WTC11 (cell line): ENCODE measurements at regions not wholly inside any gene's neighbourhood (a gene's known extent, or its start where the extent isn't known, plus 50 kb on each side); places are given as distances from the start of the nearest gene placed in this dataset.

ENCODE experiments used
- ATAC-seq: fragments of 200-7000 bp; cut with Tn5 transposase; 2 replicates; pipeline ENCODE4 v1.10.0; 2021; ENCODE audit warnings: mild to moderate bottlenecking, moderate library complexity
- CTCF ChIA-PET: fragments of 300-600 bp; sonication (Branson Sonifier 250); formaldehyde crosslinking; loops from one replicate; lab custom pipeline; 2021; ENCODE audit warnings: antibody characterized with exemption; lab: Charles Lee
- POLR2A ChIA-PET: fragments of 350-600 bp; sonication (Branson Sonifier 250); formaldehyde crosslinking; loops from one replicate; lab custom pipeline; 2021; ENCODE audit warnings: antibody characterized with exemption; lab: Charles Lee
- DNase-seq: peaks from one replicate; pipeline ENCODE4 v3.0.0; 2021; ENCODE audit warnings: low spot score
- H3K27ac Mint-ChIP-seq: 2 replicates; pipeline ENCODE4 v1.8.0; 2021; ENCODE audit warnings: mixed read lengths
- H3K27me3 Mint-ChIP-seq: 2 replicates; pipeline ENCODE4 v1.8.0; 2021; ENCODE audit warnings: low read depth, mild to moderate bottlenecking, moderate library complexity, mixed read lengths
- H3K36me3 Mint-ChIP-seq: 2 replicates; pipeline ENCODE4 v1.8.0; 2021; ENCODE audit warnings: mixed read lengths
- H3K4me1 Mint-ChIP-seq: 2 replicates; pipeline ENCODE4 v1.8.0; 2022; ENCODE audit warnings: mixed read lengths
- H3K4me3 Mint-ChIP-seq: 2 replicates; pipeline ENCODE4 v1.8.0; 2021; ENCODE audit warnings: mild to moderate bottlenecking, moderate library complexity, mixed read lengths
- H3K9me3 Mint-ChIP-seq: 2 replicates; pipeline ENCODE4 v1.8.0; 2021; ENCODE audit warnings: mixed read lengths
- AFF4 ChIP-seq: sonication (generic); formaldehyde crosslinking; IDR thresholded peaks from 2 replicates; pipeline ENCODE4 v1.8.1; 2023; ENCODE audit warnings: mild to moderate bottlenecking, missing genetic modification reagents, borderline replicate concordance
- ARID4B ChIP-seq: sonication (generic); formaldehyde crosslinking; IDR thresholded peaks from 2 replicates; pipeline ENCODE4 v1.8.0; 2023; ENCODE audit warnings: missing genetic modification reagents, mild to moderate bottlenecking, borderline replicate concordance
- CBFB ChIP-seq: sonication (generic); formaldehyde crosslinking; IDR thresholded peaks from 2 replicates; pipeline ENCODE4 v1.8.1; 2022; ENCODE audit warnings: mild to moderate bottlenecking, low read depth, missing genetic modification reagents
- CREB1 ChIP-seq: sonication (generic); formaldehyde crosslinking; IDR thresholded peaks from 2 replicates; pipeline ENCODE4 v1.8.0; 2023; ENCODE audit warnings: mild to moderate bottlenecking, missing genetic modification reagents
- CREM ChIP-seq: sonication (generic); formaldehyde crosslinking; IDR thresholded peaks from 2 replicates; pipeline ENCODE4 v1.8.1; 2022; ENCODE audit warnings: mild to moderate bottlenecking, missing genetic modification reagents, moderate library complexity
- E2F1 ChIP-seq: sonication (generic); formaldehyde crosslinking; IDR thresholded peaks from 2 replicates; pipeline ENCODE4 v1.8.0; 2022; ENCODE audit warnings: mild to moderate bottlenecking, missing genetic modification reagents
- ETV6 ChIP-seq: sonication (generic); formaldehyde crosslinking; IDR thresholded peaks from 2 replicates; pipeline ENCODE4 v1.8.1; 2022; ENCODE audit warnings: mild to moderate bottlenecking, missing genetic modification reagents
- JUN ChIP-seq: sonication (generic); formaldehyde crosslinking; IDR thresholded peaks from 2 replicates; pipeline ENCODE4 v1.8.0; 2023; ENCODE audit warnings: mild to moderate bottlenecking, missing genetic modification reagents
- NR1H2 ChIP-seq: sonication (generic); formaldehyde crosslinking; IDR thresholded peaks from 2 replicates; pipeline ENCODE4 v1.9.0; 2021; ENCODE audit warnings: mild to moderate bottlenecking, moderate library complexity, missing genetic modification reagents
- PREB ChIP-seq: sonication (generic); formaldehyde crosslinking; IDR thresholded peaks from 2 replicates; pipeline ENCODE4 v1.8.1; 2022; ENCODE audit warnings: mild to moderate bottlenecking, missing genetic modification reagents, moderate library complexity, borderline replicate concordance
- RORB ChIP-seq: fragments of 250-450 bp; sonication (Bioruptor Pico); IDR thresholded peaks from 2 replicates; pipeline ENCODE4 v1.9.0; 2021; ENCODE audit warnings: mild to moderate bottlenecking
- SP1 ChIP-seq: sonication (generic); formaldehyde crosslinking; conservative IDR thresholded peaks from 2 replicates; pipeline ENCODE4 v1.8.1; 2022; ENCODE audit warnings: missing genetic modification reagents
- TCF7 ChIP-seq: sonication (generic); formaldehyde crosslinking; IDR thresholded peaks from 2 replicates; pipeline ENCODE4 v1.8.0; 2022; ENCODE audit warnings: mild to moderate bottlenecking, low read depth, missing genetic modification reagents, moderate library complexity
- TEAD1 ChIP-seq: sonication (generic); formaldehyde crosslinking; IDR thresholded peaks from 2 replicates; pipeline ENCODE4 v1.8.0; 2022; ENCODE audit warnings: mild to moderate bottlenecking, missing genetic modification reagents
- ZBTB21 ChIP-seq: sonication (generic); formaldehyde crosslinking; IDR thresholded peaks from 2 replicates; pipeline ENCODE4 v1.8.1; 2023; ENCODE audit warnings: mild to moderate bottlenecking, missing genetic modification reagents, borderline replicate concordance
- ZNF121 ChIP-seq: sonication (generic); formaldehyde crosslinking; IDR thresholded peaks from 2 replicates; pipeline ENCODE4 v1.8.0; 2023; ENCODE audit warnings: missing genetic modification reagents
- ZNF317 ChIP-seq: sonication (generic); formaldehyde crosslinking; IDR thresholded peaks from 2 replicates; pipeline ENCODE4 v1.8.1; 2023; ENCODE audit warnings: low read depth, mild to moderate bottlenecking, moderate library complexity, missing genetic modification reagents, borderline replicate concordance

- TF ChIP-seq PREB (CRISPR knock-in tag) (no peak), NR1H2 (CRISPR knock-in tag) (no peak), ETV6 (CRISPR knock-in tag) (no peak), CBFB (CRISPR knock-in tag) (no peak), JUN (CRISPR knock-in tag) (no peak), AFF4 (no peak), TEAD1 (CRISPR knock-in tag) (no peak), ZNF121 (CRISPR knock-in tag) (no peak), CREB1 (CRISPR knock-in tag) (no peak), ARID4B (CRISPR knock-in tag) (no peak)
Measured at GRCh38 chr5:125321654-125322053, 575.2 kb upstream of the ZNF608 start (continued).

- CTCF ChIA-PET: no interaction called here
- DNase-seq: no peak
- H3K36me3 Mint-ChIP-seq: 0 out of 2 replicates have a peak, but pooled peaks cover 2% of the 10 kb centered on the region
- H3K4me1 Mint-ChIP-seq: peaks cover 45% of the 10 kb centered on the region
- no peak for TF ChIP-seq RORB (CRISPR knock-in tag)
- TF ChIP-seq ZBTB21 (CRISPR knock-in tag): no peak
- no peak for TF ChIP-seq ZNF317 (CRISPR knock-in tag)
- no peak for TF ChIP-seq TCF7 (CRISPR knock-in tag)
- TF ChIP-seq CREM (CRISPR knock-in tag): no peak
- TF ChIP-seq E2F1 (CRISPR knock-in tag): no peak
- no peak for TF ChIP-seq SP1 (CRISPR knock-in tag)
- no peak for TF ChIP-seq JUN (CRISPR knock-in tag)
- TF ChIP-seq, all 79 proteins: peak for 0
- POLR2A ChIA-PET: no interaction called here
- H3K27me3 Mint-ChIP-seq: no peaks in the 10 kb centered on the region
- H3K4me3 Mint-ChIP-seq: no peak overlapping the region
- no peak overlapping the region for H3K27ac Mint-ChIP-seq
- H3K9me3 Mint-ChIP-seq: no peaks in the 10 kb centered on the region
- no peak for ATAC-seq
Measured at GRCh38 chr5:125323613-125324012, 577.2 kb upstream of the ZNF608 start.
